NCI-H2107 (cell line): ENCODE measurements at regions not wholly inside any gene's neighbourhood (a gene's known extent, or its start where the extent isn't known, plus 50 kb on each side); places are given as distances from the start of the nearest gene placed in this dataset.
"Not testable (repeated sequence)": the region's sequence is repeated elsewhere in the genome, so short reads cannot be mapped to it uniquely, and the experiment has no call there.

Source experiments
- DNase-seq: peaks from one replicate; lab custom pipeline; 2025; lab: John Stamatoyannopoulos, UW

- DNase-seq, result no peak
These were observed 503.6 kb upstream of the ZFP42 start for GRCh38 chr4:187491959-187492358.

DNA sequence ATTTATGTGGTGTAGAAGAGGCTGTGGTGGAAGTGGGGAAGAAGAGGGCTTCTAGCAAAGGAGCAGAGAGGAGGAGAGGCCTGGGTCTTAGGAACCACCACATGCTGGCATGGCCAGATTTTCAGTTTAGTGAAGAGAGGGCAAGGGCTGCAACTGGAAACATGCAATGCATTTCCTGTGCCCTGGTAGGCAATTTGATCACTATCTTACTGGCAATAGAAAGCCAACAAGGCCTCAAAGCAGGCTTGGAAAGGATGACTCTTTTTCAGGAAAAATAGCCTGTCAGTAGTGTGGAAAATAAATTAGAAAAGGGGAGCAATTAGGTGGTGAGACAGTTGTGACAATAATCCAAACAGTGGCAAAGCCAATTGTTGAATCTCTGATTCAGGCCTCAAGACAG lies 501.9 kb upstream of the ZFP42 start:
- DNase-seq, result no peak

- no peak for DNase-seq
These were observed 495.6 kb upstream of the ZFP42 start for GRCh38 chr4:187499956-187500355.

DNA sequence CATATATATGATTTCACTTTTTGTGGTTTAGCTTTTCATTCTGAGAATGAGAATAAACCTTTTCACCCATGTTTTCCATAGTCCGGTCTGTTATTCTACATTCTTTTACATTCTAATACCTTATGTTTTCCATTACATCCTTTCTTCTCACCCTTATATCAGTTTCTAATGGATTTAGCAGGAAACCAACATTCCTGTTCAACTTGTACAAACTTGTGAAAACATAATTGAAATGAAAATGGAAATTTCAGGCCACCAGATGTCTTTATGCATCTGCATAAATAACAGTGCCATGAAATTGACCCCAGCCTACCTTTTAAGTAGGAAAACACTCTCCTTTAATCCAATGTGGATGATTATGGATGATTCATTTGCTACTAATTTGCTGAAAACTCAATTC lies 494.8 kb upstream of the ZFP42 start:
- DNase-seq, result no peak

- DNase-seq, result no peak
These were observed 493.8 kb upstream of the ZFP42 start for GRCh38 chr4:187501731-187502130.

DNA sequence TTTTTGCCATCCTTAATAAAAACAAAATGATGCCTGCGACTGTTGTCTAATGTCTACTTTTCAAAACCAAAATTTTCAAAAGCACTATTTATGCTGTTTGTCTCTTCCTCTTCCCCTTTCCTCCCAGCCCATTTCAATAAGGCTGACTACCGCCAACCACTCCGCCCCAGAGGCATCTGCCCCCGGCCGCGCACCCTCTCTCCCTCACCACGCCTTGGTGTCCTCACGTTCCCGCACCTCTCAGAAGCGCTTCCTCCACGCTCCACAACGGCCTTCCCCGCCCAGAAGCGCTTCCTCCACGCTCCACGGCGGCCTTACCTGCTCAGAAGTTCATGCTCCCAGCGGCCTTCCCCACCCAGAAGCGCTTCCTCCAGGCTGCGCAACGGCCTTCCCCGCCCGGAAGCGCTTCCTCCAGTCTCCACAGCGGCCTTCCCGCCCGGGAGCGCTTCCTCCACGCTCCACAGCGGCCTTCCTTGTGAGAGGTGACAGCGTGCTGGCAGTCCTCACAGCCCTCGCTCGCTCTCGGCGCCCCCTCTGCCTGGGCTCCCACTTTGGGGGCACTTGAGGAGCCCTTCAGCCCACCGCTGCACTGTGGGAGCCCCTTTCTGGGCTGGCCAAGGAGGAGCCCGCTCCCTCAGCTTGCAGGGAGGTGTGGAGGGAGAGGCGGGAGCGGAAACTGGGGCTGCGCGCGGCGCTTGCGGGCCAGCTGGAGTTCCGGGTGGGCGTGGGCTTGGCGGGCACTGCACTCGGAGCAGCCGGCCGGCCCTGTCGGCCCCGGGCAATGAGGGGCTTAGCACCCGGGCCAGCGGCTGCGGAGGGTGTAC lies 490.4 kb upstream of the ZFP42 start:
- DNase-seq, result no peak

GRCh38 chr4:187505798-187506141 lies 489.8 kb upstream of the ZFP42 start:
- DNase-seq, result not testable (repeated sequence)

- no peak for DNase-seq
These were observed 479.3 kb upstream of the ZFP42 start for GRCh38 chr4:187516224-187516623.

GRCh38 chr4:187541666-187542065 lies 453.9 kb upstream of the ZFP42 start:
- no peak for DNase-seq

- DNase-seq, result no peak
These were observed 451.0 kb upstream of the ZFP42 start for GRCh38 chr4:187544461-187545053.

GRCh38 chr4:187547316-187547715 lies 448.3 kb upstream of the ZFP42 start:
- DNase-seq, result no peak

- no peak for DNase-seq
These were observed 445.2 kb upstream of the ZFP42 start for GRCh38 chr4:187550256-187550950.

GRCh38 chr4:187552781-187553180 lies 442.8 kb upstream of the ZFP42 start:
- DNase-seq, result no peak

- no peak for DNase-seq
These were observed 440.4 kb upstream of the ZFP42 start for GRCh38 chr4:187555174-187555573.

DNA sequence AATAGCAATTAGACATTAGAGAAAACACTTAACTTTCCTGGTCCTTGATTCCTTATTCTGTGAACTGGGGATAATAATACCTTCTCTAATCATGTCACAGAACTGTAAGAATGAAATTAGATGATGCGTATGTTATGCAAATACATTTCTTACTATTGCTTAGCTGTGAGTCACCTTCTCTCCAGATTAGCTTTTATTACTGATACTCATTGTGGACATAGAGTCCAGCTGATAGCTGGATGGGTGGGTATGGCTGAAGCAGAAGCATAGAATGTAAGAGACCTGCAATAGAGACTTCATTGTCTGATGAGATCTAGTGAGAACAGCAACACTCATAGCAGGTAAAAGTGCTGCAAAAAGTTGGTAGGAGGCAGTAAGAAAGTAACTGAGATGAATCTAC lies 437.2 kb upstream of the ZFP42 start:
- no peak for DNase-seq

GRCh38 chr4:187562345-187562744 lies 433.2 kb upstream of the ZFP42 start:
- no peak for DNase-seq

- no peak for DNase-seq
These were observed 430.2 kb upstream of the ZFP42 start for GRCh38 chr4:187565416-187565815.

GRCh38 chr4:187569871-187570270 lies 425.7 kb upstream of the ZFP42 start:
- DNase-seq, result no peak

GRCh38 chr4:187575706-187576105 lies 419.9 kb upstream of the ZFP42 start:
- no peak for DNase-seq

DNA sequence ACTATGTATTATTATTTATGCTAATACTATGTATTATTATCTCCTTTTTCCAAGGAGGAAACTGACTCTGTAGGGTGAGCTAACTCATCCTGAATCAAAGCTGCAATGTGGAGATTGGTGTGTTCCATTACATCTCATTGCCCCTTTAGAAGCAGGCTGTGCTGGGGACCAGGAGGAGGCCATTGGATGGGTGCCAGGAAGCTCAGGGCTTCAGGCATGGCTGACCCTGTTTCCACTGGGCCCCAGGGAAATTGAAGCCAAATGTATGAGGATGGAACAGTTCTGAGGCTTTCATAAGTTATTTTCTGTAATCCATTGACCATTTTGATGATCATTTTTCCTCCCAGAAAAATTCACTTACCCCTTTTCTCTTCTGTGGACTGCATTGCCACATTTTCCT lies 418.8 kb upstream of the ZFP42 start:
- DNase-seq, result no peak

DNA sequence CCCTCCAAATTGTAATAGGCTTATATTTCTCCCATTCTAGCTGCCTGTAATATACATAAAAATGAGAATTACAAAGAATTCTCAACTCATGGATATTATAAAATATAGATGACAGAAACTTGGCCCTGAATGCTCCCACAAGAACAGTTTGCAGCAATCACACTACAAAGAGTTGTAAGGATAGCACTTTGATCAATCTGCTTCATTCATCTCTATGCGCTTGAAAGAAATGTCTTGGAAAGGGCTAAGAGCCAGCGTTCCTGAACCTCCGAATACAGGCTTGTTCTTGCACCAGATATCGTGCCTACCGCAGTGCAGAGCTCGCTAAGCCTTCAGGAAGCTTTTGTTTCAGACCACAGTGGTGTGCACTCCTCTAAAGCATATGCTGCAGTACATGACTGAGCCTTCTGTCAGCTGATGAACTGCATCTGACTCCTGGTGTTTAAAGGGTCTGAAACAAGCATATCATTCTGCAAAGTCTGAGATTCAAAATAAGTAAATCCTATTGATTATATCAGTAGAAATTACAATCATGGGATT lies 417.6 kb upstream of the ZFP42 start:
- DNase-seq, result no peak

GRCh38 chr4:187586892-187587291 lies 408.7 kb upstream of the ZFP42 start:
- DNase-seq, result no peak

DNA sequence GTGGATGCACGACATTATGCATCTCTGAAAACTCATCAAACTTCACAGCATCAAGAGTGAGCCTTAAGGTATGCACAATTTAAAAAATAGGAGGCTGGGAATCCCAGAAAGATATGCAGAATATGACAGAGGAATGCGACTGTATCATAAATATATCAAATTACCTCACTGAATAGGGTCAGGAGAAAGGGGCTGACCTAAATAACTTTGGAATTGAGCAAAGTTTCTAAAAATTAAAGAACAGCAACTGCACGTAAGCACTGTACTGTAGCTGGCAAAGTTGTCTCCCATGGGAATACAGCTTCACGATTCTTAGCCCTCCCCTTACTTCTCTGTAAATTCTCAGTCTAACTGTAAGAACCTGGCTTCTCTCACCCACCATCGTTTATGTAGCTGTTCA lies 397.4 kb upstream of the ZFP42 start:
- no peak for DNase-seq
